GM23338 (cell line): ENCODE measurements at regions not wholly inside any gene's neighbourhood (a gene's known extent, or its start where the extent isn't known, plus 50 kb on each side); places are given as distances from the start of the nearest gene placed in this dataset.

Source experiments
- ATAC-seq: fragments of 200-7000 bp; cut with Tn5 transposase; 3 replicates; pipeline ENCODE4 v1.9.1; 2020
- DNase-seq: peaks from one replicate; pipeline ENCODE4 v3.0.0-alpha.2; 2015; ENCODE audit warnings: low spot score
- H2AFZ ChIP-seq: fragments of 200-600 bp; sonication (generic); 2 replicates; pipeline ENCODE4 v1.8.0; 2016; ENCODE audit warnings: antibody characterized with exemption, mild to moderate bottlenecking, moderate library complexity
- H3F3A ChIP-seq: fragments of 200-600 bp; sonication (generic); replicated peaks from 2 replicates; pipeline ENCODE4 v1.8.0; 2017; ENCODE audit warnings: antibody characterized with exemption, mixed run types, low read depth
- H3K27ac ChIP-seq: fragments of 200-600 bp; sonication (generic); 2 replicates; pipeline ENCODE4 v1.6.1; 2016; ENCODE audit warnings: low read depth
- H3K27me3 ChIP-seq: fragments of 200-600 bp; sonication (generic); 2 replicates; pipeline ENCODE4 v1.8.0; 2016; ENCODE audit warnings: mild to moderate bottlenecking, mixed run types, moderate library complexity; ENCODE audit not compliant: insufficient read depth
- H3K36me3 ChIP-seq: fragments of 200-600 bp; sonication (generic); 2 replicates; pipeline ENCODE4 v1.8.0; 2016; ENCODE audit warnings: mild to moderate bottlenecking; ENCODE audit not compliant: insufficient read depth
- H3K4me1 ChIP-seq: fragments of 200-600 bp; sonication (generic); 2 replicates; pipeline ENCODE4 v1.8.0; 2016; ENCODE audit warnings: mild to moderate bottlenecking, moderate library complexity; ENCODE audit not compliant: insufficient read depth
- H3K4me2 ChIP-seq: fragments of 200-600 bp; sonication (generic); 2 replicates; pipeline ENCODE4 v1.7.1; 2017; ENCODE audit warnings: mixed run types
- H3K4me3 ChIP-seq: fragments of 200-600 bp; sonication (generic); 2 replicates; pipeline ENCODE4 v1.6.1; 2016; ENCODE audit warnings: mixed run types
- H3K79me2 ChIP-seq: fragments of 200-600 bp; sonication (generic); replicated peaks from 2 replicates; pipeline ENCODE4 v1.8.0; 2017; ENCODE audit warnings: mild to moderate bottlenecking; ENCODE audit not compliant: insufficient read depth
- H3K9me2 ChIP-seq: fragments of 200-600 bp; sonication (generic); 2 replicates; pipeline ENCODE4 v1.8.0; 2017; ENCODE audit not compliant: insufficient read depth
- H4K20me1 ChIP-seq: fragments of 200-600 bp; sonication (generic); replicated peaks from 2 replicates; pipeline ENCODE4 v1.8.0; 2017; ENCODE audit warnings: mild to moderate bottlenecking; ENCODE audit not compliant: insufficient read depth
- H3K27ac Mint-ChIP-seq: 2 replicates; pipeline ENCODE4 v1.8.0; 2020; ENCODE audit warnings: inconsistent platforms, mild to moderate bottlenecking, moderate library complexity, mixed read lengths
- H3K27me3 Mint-ChIP-seq: 3 replicates; pipeline ENCODE4 v1.8.0; 2022; ENCODE audit warnings: low read depth, mild to moderate bottlenecking, moderate library complexity, mixed read lengths, inconsistent platforms; ENCODE audit not compliant: insufficient read depth, poor library complexity
- H3K36me3 Mint-ChIP-seq: 3 replicates; pipeline ENCODE4 v1.8.0; 2021; ENCODE audit warnings: low read depth, mild to moderate bottlenecking, inconsistent platforms, moderate library complexity, mixed read lengths
- H3K4me1 Mint-ChIP-seq: 3 replicates; pipeline ENCODE4 v1.8.0; 2020; ENCODE audit warnings: mild to moderate bottlenecking, inconsistent platforms, mixed read lengths
- H3K4me3 Mint-ChIP-seq: 3 replicates; pipeline ENCODE4 v1.8.0; 2021; ENCODE audit warnings: moderate library complexity, mild to moderate bottlenecking, inconsistent platforms, mixed read lengths
- H3K9me3 Mint-ChIP-seq: 3 replicates; pipeline ENCODE4 v1.8.0; 2020; ENCODE audit warnings: moderate library complexity, mild to moderate bottlenecking, inconsistent platforms, mixed read lengths
- CTCF ChIP-seq, 2 experiments: fragments of 200-600 bp in 1 of 2; sonication (generic) in 1 of 2; conservative IDR thresholded peaks; 2 replicates each; pipeline versions ENCODE4 v1.5.1 to v1.6.1; 2016 to 2017; ENCODE audit warnings: antibody characterized with exemption in 2 of 2, low read depth in 2 of 2, mild to moderate bottlenecking in 2 of 2, moderate library complexity in 1 of 2
- EZH2 ChIP-seq: fragments of 200-600 bp; sonication (generic); IDR thresholded peaks from one replicate; pipeline ENCODE4 v1.8.0; 2017; ENCODE audit warnings: antibody characterized with exemption, mild to moderate bottlenecking, low read depth; ENCODE audit not compliant: unreplicated experiment
- EZH2phosphoT487 ChIP-seq: fragments of 200-600 bp; sonication (generic); IDR thresholded peaks from one replicate; pipeline ENCODE4 v1.8.1; 2018; ENCODE audit warnings: antibody characterized with exemption; ENCODE audit not compliant: unreplicated experiment
- JUNB ChIP-seq: IDR thresholded peaks from one replicate; pipeline ENCODE4 v1.6.1; 2016; ENCODE audit warnings: antibody characterized with exemption; ENCODE audit not compliant: unreplicated experiment
- NANOG ChIP-seq: IDR thresholded peaks from 2 replicates; pipeline ENCODE4 v1.6.1; 2016; ENCODE audit warnings: antibody characterized with exemption, borderline replicate concordance
- POLR2AphosphoS5 ChIP-seq: IDR thresholded peaks from 2 replicates; pipeline ENCODE4 v1.6.1; 2016; ENCODE audit warnings: antibody characterized with exemption, low read depth
- STAT1 ChIP-seq: IDR thresholded peaks from one replicate; pipeline ENCODE4 v1.6.1; 2016; ENCODE audit warnings: antibody characterized with exemption; ENCODE audit not compliant: unreplicated experiment
- ZNF331 ChIP-seq: fragments of 250-450 bp; sonication (Bioruptor Pico); IDR thresholded peaks from 2 replicates; pipeline ENCODE4 v1.5.0; 2020; ENCODE audit warnings: low read depth, mild to moderate bottlenecking, moderate library complexity
- TF ChIP-seq, protein P1 (sequence below): IDR thresholded peaks from one replicate; pipeline ENCODE4 v1.6.1; 2018; ENCODE audit warnings: antibody characterized with exemption; ENCODE audit not compliant: unreplicated experiment

DNA sequence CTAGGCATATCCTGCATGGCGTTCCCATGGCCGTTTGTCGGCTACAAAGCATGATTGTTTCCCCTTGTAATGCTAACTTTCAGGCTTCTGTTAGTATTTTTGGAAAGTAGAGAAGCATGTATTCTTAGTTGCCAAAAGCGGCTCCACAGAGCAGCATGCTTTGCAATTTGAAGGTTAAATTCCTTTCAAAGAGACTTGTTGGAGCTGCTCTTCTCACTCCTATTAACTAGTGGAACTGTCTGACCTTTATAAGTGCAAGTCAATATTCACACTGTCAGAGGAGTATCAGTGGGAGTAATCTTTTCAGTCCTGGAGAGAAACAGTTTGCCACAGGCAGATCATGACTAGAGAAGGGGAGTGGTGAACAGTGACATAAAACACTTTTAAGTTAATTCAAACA is 656.1 kb upstream of the NOVA1 start:
- no peaks in the 10 kb centered on the region for H3K36me3 Mint-ChIP-seq
- Histone ChIP-seq H3F3A (no peaks in the 10 kb centered on the region), H3K4me1 (no peaks in the 10 kb centered on the region), H3K27me3 (no peaks in the 10 kb centered on the region), H3K4me3 (no peak overlapping the region), H3K9me2 (no peaks in the 10 kb centered on the region), H3K36me3 (no peaks in the 10 kb centered on the region), H2AFZ (no peak overlapping the region), H3K79me2 (no peaks in the 10 kb centered on the region), H3K4me2 (no peak overlapping the region), H3K27ac (no peak overlapping the region), H4K20me1 (no peaks in the 10 kb centered on the region)
- TF ChIP-seq, protein P1, sequence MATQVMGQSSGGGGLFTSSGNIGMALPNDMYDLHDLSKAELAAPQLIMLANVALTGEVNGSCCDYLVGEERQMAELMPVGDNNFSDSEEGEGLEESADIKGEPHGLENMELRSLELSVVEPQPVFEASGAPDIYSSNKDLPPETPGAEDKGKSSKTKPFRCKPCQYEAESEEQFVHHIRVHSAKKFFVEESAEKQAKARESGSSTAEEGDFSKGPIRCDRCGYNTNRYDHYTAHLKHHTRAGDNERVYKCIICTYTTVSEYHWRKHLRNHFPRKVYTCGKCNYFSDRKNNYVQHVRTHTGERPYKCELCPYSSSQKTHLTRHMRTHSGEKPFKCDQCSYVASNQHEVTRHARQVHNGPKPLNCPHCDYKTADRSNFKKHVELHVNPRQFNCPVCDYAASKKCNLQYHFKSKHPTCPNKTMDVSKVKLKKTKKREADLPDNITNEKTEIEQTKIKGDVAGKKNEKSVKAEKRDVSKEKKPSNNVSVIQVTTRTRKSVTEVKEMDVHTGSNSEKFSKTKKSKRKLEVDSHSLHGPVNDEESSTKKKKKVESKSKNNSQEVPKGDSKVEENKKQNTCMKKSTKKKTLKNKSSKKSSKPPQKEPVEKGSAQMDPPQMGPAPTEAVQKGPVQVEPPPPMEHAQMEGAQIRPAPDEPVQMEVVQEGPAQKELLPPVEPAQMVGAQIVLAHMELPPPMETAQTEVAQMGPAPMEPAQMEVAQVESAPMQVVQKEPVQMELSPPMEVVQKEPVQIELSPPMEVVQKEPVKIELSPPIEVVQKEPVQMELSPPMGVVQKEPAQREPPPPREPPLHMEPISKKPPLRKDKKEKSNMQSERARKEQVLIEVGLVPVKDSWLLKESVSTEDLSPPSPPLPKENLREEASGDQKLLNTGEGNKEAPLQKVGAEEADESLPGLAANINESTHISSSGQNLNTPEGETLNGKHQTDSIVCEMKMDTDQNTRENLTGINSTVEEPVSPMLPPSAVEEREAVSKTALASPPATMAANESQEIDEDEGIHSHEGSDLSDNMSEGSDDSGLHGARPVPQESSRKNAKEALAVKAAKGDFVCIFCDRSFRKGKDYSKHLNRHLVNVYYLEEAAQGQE: no peak
- TF ChIP-seq EZH2phosphoT487: no peak
- TF ChIP-seq CTCF (conservative IDR thresholded peaks at IDR 0.05; ENCODE audit: low read depth in 2 of 2): no peak
- no peak for TF ChIP-seq ZNF331
- no peak for TF ChIP-seq POLR2AphosphoS5
- no peak for TF ChIP-seq NANOG
- H3K4me3 Mint-ChIP-seq: no peak overlapping the region
- no peaks in the 10 kb centered on the region for H3K27me3 Mint-ChIP-seq
- no peak overlapping the region for H3K27ac Mint-ChIP-seq
- H3K4me1 Mint-ChIP-seq: no peaks in the 10 kb centered on the region; the same call in 2 of the 3 replicates
- DNase-seq: peak; percentile 5
- no peak for ATAC-seq
- no peaks in the 10 kb centered on the region for H3K9me3 Mint-ChIP-seq

DNA sequence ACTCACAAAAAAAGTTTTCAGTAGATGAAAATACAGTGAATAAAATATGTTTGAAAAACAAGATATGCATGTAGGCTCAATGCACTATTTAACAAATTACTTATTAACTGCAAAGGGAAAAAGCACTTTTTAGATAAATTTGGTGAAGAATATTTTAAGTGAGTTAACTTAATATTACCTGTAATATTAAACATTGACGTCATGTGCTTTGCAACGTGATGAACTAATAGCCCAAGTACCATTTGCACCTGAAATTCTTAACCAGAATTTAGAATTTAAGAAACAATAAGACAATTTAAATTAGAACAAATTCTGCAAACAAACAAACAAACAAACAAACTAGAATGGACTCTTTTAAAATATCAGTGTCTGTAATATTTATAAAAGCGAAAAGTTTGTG is 659.0 kb upstream of the NOVA1 start:
- ATAC-seq (no peak), DNase-seq (no peak)
- Histone ChIP-seq H3K79me2 (no peaks in the 10 kb centered on the region), H3F3A (no peaks in the 10 kb centered on the region), H2AFZ (no peak overlapping the region), H3K9me2 (peaks cover 8% of the 10 kb centered on the region; the same call in 1 of the 2 replicates), H3K4me1 (no peaks in the 10 kb centered on the region), H3K36me3 (no peaks in the 10 kb centered on the region), H4K20me1 (no peaks in the 10 kb centered on the region), H3K27me3 (no peaks in the 10 kb centered on the region), H3K4me2 (no peak overlapping the region), H3K27ac (no peak overlapping the region), H3K4me3 (no peak overlapping the region)
- Mint-ChIP-seq H3K9me3 (no peaks in the 10 kb centered on the region), H3K4me3 (no peak overlapping the region), H3K27me3 (no peaks in the 10 kb centered on the region), H3K4me1 (no peaks in the 10 kb centered on the region; the same call in 2 of the 3 replicates), H3K36me3 (no peaks in the 10 kb centered on the region), H3K27ac (no peak overlapping the region)
- TF ChIP-seq NANOG (no peak), EZH2 (no peak), EZH2phosphoT487 (no peak), STAT1 (no peak), CTCF (conservative IDR thresholded peaks at IDR 0.05; ENCODE audit: low read depth in 2 of 2) (no peak), JUNB (no peak)
